HG03095 (cell line): ENCODE measurements at regions not wholly inside any gene's neighbourhood (a gene's known extent, or its start where the extent isn't known, plus 50 kb on each side); places are given as distances from the start of the nearest gene placed in this dataset.

Experiments
- ATAC-seq: cut with Tn5 transposase; IDR thresholded peaks from one replicate; pipeline ENCODE4 v1.9.1; 2021; ENCODE audit warnings: moderate library complexity; ENCODE audit not compliant: unreplicated experiment

- no peak for ATAC-seq
Measured at GRCh38 chr4:29002151-29002550, 1718.0 kb upstream of the PCDH7 start.

- no peak for ATAC-seq
Measured at GRCh38 chr4:29005838-29006237, 1714.3 kb upstream of the PCDH7 start.

GRCh38 chr4:29009908-29010307 lies 1710.3 kb upstream of the PCDH7 start:
- ATAC-seq, result no peak

GRCh38 chr4:29013341-29013740 lies 1706.8 kb upstream of the PCDH7 start:
- ATAC-seq, result no peak

GRCh38 chr4:29014555-29014954 lies 1705.6 kb upstream of the PCDH7 start:
- ATAC-seq, result no peak

GRCh38 chr4:29033703-29034102 lies 1686.5 kb upstream of the PCDH7 start:
- ATAC-seq, result no peak

- no peak for ATAC-seq
Measured at GRCh38 chr4:29037501-29037900, 1682.7 kb upstream of the PCDH7 start.

GRCh38 chr4:29043411-29043810 lies 1676.8 kb upstream of the PCDH7 start:
- ATAC-seq, result no peak

GRCh38 chr4:29046186-29046585 lies 1674.0 kb upstream of the PCDH7 start:
- no peak for ATAC-seq

GRCh38 chr4:29046781-29047180 lies 1673.4 kb upstream of the PCDH7 start:
- no peak for ATAC-seq

GRCh38 chr4:29047341-29048041 lies 1672.7 kb upstream of the PCDH7 start:
- no peak for ATAC-seq

- ATAC-seq, result no peak
Measured at GRCh38 chr4:29051381-29051965, 1668.7 kb upstream of the PCDH7 start.

GRCh38 chr4:29052266-29052665 lies 1667.9 kb upstream of the PCDH7 start:
- no peak for ATAC-seq

GRCh38 chr4:29058531-29058930 lies 1661.6 kb upstream of the PCDH7 start:
- no peak for ATAC-seq

- ATAC-seq, result no peak
Measured at GRCh38 chr4:29066861-29067260, 1653.3 kb upstream of the PCDH7 start.

- ATAC-seq, result no peak
Measured at GRCh38 chr4:29073571-29073970, 1646.6 kb upstream of the PCDH7 start.

- ATAC-seq, result no peak
Measured at GRCh38 chr4:29075366-29075765, 1644.8 kb upstream of the PCDH7 start.

GRCh38 chr4:29079260-29079659 lies 1640.9 kb upstream of the PCDH7 start:
- no peak for ATAC-seq

GRCh38 chr4:29081234-29081955 lies 1638.8 kb upstream of the PCDH7 start:
- ATAC-seq, result no peak

- no peak for ATAC-seq
Measured at GRCh38 chr4:29082684-29083083, 1637.5 kb upstream of the PCDH7 start.

GRCh38 chr4:29085748-29086147 lies 1634.4 kb upstream of the PCDH7 start:
- ATAC-seq, result no peak

GRCh38 chr4:29104694-29105093 lies 1615.5 kb upstream of the PCDH7 start:
- no peak for ATAC-seq
